Thyroid gland (tissue), 4 donors: ENCODE measurements at regions not wholly inside any gene's neighbourhood (a gene's known extent, or its start where the extent isn't known, plus 50 kb on each side); places are given as distances from the start of the nearest gene placed in this dataset.

Experiments
- DNase-seq, 2 donors: peaks; one replicate each; pipeline ENCODE4 v3.0.0-alpha.2; 2019
- H3K27ac ChIP-seq, 3 donors: fragments of 200-600 bp; sonication (generic); 1 replicate in 2 of 3; 2 replicates in 1 of 3; pipeline ENCODE4 v1.5.1; 2016 to 2019; ENCODE audit warnings: mild to moderate bottlenecking in 1 of 3, moderate library complexity in 1 of 3
- H3K27me3 ChIP-seq: fragments of 200-600 bp; sonication (generic); one replicate; pipeline ENCODE4 v1.5.1; 2019
- H3K36me3 ChIP-seq, 2 donors: fragments of 200-600 bp; sonication (generic); one replicate each; pipeline ENCODE4 v1.5.1; 2016 to 2019
- H3K4me1 ChIP-seq, 2 donors: fragments of 200-600 bp; sonication (generic); one replicate each; pipeline ENCODE4 v1.5.1; 2017 to 2019
- H3K4me3 ChIP-seq, 3 donors: fragments of 200-600 bp; sonication (generic); replicated peaks in 1 of 3; 1 replicate in 2 of 3; 2 replicates in 1 of 3; pipeline ENCODE4 v1.5.1; 2016; ENCODE audit warnings: mild to moderate bottlenecking in 1 of 3
- H3K9me3 ChIP-seq: fragments of 200-600 bp; sonication (generic); one replicate; pipeline ENCODE4 v1.5.1; 2017
- POLR2A ChIP-seq, 2 donors: fragments of 450-650 bp; IDR thresholded peaks; one replicate each; pipeline ENCODE4 v1.6.1; 2017; ENCODE audit warnings: antibody characterized with exemption in 2 of 2, mild to moderate bottlenecking in 2 of 2, moderate library complexity in 1 of 2
- WGBS, 2 donors: methylation state at CpG; one replicate each; pipeline ENCODE4 v1.1.5; 2017; 5-methylcytosine and 5-hydroxymethylcytosine counted together
- intact Hi-C: fragments of 100-400 bp; cut with DNase I; formaldehyde crosslinking; loops from one replicate; pipeline ENCODE4 v1.15.1; 2023
- TF ChIP-seq, protein P1 (sequence below), 6 experiments: fragments of 200-600 bp in 3 of 6; fragments of 450-650 bp in 3 of 6; sonication (generic) in 3 of 6; IDR thresholded peaks; one replicate each; pipeline ENCODE4 v1.5.1; 2016 to 2019; ENCODE audit warnings: antibody characterized with exemption in 6 of 6, mild to moderate bottlenecking in 2 of 6, inconsistent platforms in 1 of 6, moderate library complexity in 1 of 6

- TF ChIP-seq, protein P1, sequence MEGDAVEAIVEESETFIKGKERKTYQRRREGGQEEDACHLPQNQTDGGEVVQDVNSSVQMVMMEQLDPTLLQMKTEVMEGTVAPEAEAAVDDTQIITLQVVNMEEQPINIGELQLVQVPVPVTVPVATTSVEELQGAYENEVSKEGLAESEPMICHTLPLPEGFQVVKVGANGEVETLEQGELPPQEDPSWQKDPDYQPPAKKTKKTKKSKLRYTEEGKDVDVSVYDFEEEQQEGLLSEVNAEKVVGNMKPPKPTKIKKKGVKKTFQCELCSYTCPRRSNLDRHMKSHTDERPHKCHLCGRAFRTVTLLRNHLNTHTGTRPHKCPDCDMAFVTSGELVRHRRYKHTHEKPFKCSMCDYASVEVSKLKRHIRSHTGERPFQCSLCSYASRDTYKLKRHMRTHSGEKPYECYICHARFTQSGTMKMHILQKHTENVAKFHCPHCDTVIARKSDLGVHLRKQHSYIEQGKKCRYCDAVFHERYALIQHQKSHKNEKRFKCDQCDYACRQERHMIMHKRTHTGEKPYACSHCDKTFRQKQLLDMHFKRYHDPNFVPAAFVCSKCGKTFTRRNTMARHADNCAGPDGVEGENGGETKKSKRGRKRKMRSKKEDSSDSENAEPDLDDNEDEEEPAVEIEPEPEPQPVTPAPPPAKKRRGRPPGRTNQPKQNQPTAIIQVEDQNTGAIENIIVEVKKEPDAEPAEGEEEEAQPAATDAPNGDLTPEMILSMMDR (IDR thresholded peaks at IDR 0.05): no peak
- TF ChIP-seq POLR2A (IDR thresholded peaks at IDR 0.05): no peak
- intact Hi-C loops: no loop called here
- H3K4me1 ChIP-seq: no peaks in the 10 kb centered on the region
- no peak overlapping the region for H3K4me3 ChIP-seq
- H3K36me3 ChIP-seq: no peaks in the 10 kb centered on the region
- no peak for DNase-seq
- WGBS, 2 donors: 69 to 85% methylated on average over 5 of the region's 5 CpGs
- H3K9me3 ChIP-seq: no peaks in the 10 kb centered on the region
- no peaks in the 10 kb centered on the region for H3K27me3 ChIP-seq
- no peak overlapping the region for H3K27ac ChIP-seq
These were observed 580.0 kb downstream of the QKI start for GRCh38 chr6:163994566-163994965.

DNA sequence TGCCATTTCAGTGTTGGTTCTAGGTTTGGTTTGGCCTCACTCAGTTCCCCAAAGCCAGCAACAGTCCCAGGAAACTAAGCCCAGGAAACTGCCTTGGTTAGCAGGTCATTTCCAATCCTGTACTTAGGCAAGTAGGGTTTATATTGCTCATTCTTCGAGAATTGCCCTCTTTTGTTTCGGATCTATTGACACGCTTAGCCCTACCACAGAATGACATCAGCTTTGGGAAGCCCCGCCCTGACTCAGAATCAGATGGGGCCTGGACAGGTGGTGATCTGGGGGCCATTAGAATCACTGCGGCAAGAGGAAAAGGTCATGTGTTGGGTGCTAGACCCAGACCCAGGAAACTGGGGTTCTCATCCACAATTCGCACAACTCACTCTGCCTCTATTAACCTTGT lies 578.2 kb downstream of the QKI start:
- 96% methylated on average over 6 of the region's 6 CpGs for WGBS, 2 donors
- no peaks in the 10 kb centered on the region for H3K27me3 ChIP-seq
- intact Hi-C loops: no loop called here
- no peak overlapping the region for H3K27ac ChIP-seq
- no peak for DNase-seq
- H3K4me3 ChIP-seq: no peak overlapping the region
- TF ChIP-seq, protein P1 (IDR thresholded peaks at IDR 0.05): no peak
- TF ChIP-seq POLR2A (IDR thresholded peaks at IDR 0.05): no peak
- no peaks in the 10 kb centered on the region for H3K4me1 ChIP-seq
- H3K36me3 ChIP-seq: no peaks in the 10 kb centered on the region
- no peaks in the 10 kb centered on the region for H3K9me3 ChIP-seq

GRCh38 chr6:163992056-163992455 lies 577.5 kb downstream of the QKI start:
- Histone ChIP-seq H3K36me3 (no peaks in the 10 kb centered on the region), H3K9me3 (no peaks in the 10 kb centered on the region), H3K27me3 (no peaks in the 10 kb centered on the region), H3K4me1 (no peaks in the 10 kb centered on the region), H3K27ac (no peak overlapping the region), H3K4me3 (no peak overlapping the region)
- TF ChIP-seq, protein P1 (IDR thresholded peaks at IDR 0.05): no peak
- TF ChIP-seq POLR2A (IDR thresholded peaks at IDR 0.05): no peak
- no peak for DNase-seq
- intact Hi-C loops: no loop called here

DNA sequence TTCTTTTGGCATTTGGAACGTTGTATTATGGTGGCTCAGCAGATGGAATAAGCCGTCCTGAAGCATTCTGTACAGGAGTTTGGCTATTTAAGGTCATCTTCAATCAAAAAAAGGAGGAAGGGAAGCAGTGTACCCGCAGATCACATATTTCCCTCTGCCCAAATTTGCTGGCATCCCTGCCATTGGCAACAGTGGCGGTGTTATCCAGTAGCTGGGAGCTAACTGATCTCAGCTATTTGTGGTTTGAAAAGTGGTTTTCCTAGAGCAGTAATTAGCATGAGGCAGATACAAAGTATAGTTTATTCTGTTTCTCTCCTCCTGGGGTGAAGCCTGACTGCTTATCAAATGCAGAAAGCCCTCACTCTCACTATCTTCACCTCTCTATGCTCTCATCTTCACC lies 576.8 kb downstream of the QKI start:
- Histone ChIP-seq H3K9me3 (no peaks in the 10 kb centered on the region), H3K27me3 (no peaks in the 10 kb centered on the region), H3K4me1 (no peaks in the 10 kb centered on the region), H3K27ac (no peak overlapping the region), H3K4me3 (no peak overlapping the region), H3K36me3 (no peaks in the 10 kb centered on the region)
- 85% methylated on average over 4 of the region's 4 CpGs for WGBS, 2 donors
- intact Hi-C loops: no loop called here
- no peak for TF ChIP-seq POLR2A (IDR thresholded peaks at IDR 0.05)
- TF ChIP-seq, protein P1 (IDR thresholded peaks at IDR 0.05): no peak
- no peak for DNase-seq

DNA sequence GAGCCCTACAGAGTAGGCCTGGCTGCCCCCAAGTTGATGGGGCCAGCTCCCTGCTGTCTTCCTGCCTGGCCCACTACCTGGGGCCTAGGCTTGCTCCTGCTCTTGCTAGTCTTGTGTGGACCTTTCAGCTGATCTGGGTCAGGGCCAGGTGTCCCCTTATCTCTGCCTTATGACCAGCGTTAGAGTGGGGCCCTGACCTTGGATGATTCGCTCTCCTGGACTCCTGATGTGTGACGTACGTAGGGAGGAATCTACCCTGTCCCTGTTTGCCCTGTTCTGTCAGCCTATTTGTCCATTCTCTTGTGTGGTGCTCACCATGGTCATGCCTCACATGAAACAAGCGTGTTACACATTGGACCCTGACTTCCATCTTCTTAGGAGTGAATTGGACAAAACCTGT lies 571.8 kb downstream of the QKI start:
- no peak for DNase-seq
- H3K4me3 ChIP-seq: no peak overlapping the region
- intact Hi-C loops: no loop called here
- no peak overlapping the region for H3K27ac ChIP-seq
- TF ChIP-seq POLR2A (IDR thresholded peaks at IDR 0.05): no peak
- TF ChIP-seq, protein P1 (IDR thresholded peaks at IDR 0.05): no peak
- no peaks in the 10 kb centered on the region for H3K36me3 ChIP-seq
- H3K4me1 ChIP-seq: peaks cover 0 to 5% of the 10 kb centered on the region in 2 donors
- H3K9me3 ChIP-seq: no peaks in the 10 kb centered on the region
- WGBS, 2 donors: 88 to 89% methylated on average over 5 of the region's 5 CpGs
- no peaks in the 10 kb centered on the region for H3K27me3 ChIP-seq
